Liver (tissue), 8 donors: ENCODE measurements at regions not wholly inside any gene's neighbourhood (a gene's known extent, or its start where the extent isn't known, plus 50 kb on each side); places are given as distances from the start of the nearest gene placed in this dataset.

Experiments used
- DNase-seq: peaks from one replicate; pipeline ENCODE4 v3.0.0-alpha.2; 2017; ENCODE audit warnings: low spot score
- H3K27ac ChIP-seq, 2 donors: one replicate each; pipeline ENCODE4 v1.7.0; 2013; ENCODE audit warnings: inconsistent platforms in 2 of 2, low read length in 2 of 2, control low read depth in 1 of 2, low read depth in 1 of 2, mild to moderate bottlenecking in 1 of 2
- H3K27me3 ChIP-seq, 4 donors: one replicate each; pipeline versions ENCODE4 v1.6.1 to v1.7.0; 2013; ENCODE audit warnings: low read length in 3 of 4, inconsistent platforms in 1 of 4, mild to moderate bottlenecking in 1 of 4, moderate library complexity in 1 of 4; ENCODE audit not compliant: control insufficient read depth in 4 of 4, insufficient read depth in 4 of 4
- H3K36me3 ChIP-seq, 4 donors: one replicate each; pipeline versions ENCODE4 v1.6.1 to v1.7.0; 2013; ENCODE audit warnings: low read length in 3 of 4, mild to moderate bottlenecking in 3 of 4, low read depth in 1 of 4, moderate library complexity in 1 of 4; ENCODE audit not compliant: control insufficient read depth in 4 of 4, insufficient read depth in 3 of 4
- H3K4me1 ChIP-seq, 4 donors: one replicate each; pipeline versions ENCODE4 v1.6.1 to v1.7.0; 2013; ENCODE audit warnings: low read length in 3 of 4, mild to moderate bottlenecking in 3 of 4, moderate library complexity in 1 of 4; ENCODE audit not compliant: control insufficient read depth in 4 of 4, insufficient read depth in 4 of 4
- H3K4me3 ChIP-seq, 3 donors: one replicate each; pipeline versions ENCODE4 v1.6.1 to v1.7.0; 2013; ENCODE audit warnings: low read length in 3 of 3, control low read depth in 1 of 3, low read depth in 1 of 3, mild to moderate bottlenecking in 1 of 3
- H3K9ac ChIP-seq, 2 donors: one replicate each; pipeline ENCODE4 v1.7.0; 2013; ENCODE audit warnings: low read length in 2 of 2, mild to moderate bottlenecking in 2 of 2, moderate library complexity in 2 of 2, control low read depth in 1 of 2, low read depth in 1 of 2
- H3K9me3 ChIP-seq, 4 donors: one replicate each; pipeline versions ENCODE4 v1.6.1 to v1.7.0; 2013; ENCODE audit warnings: low read length in 3 of 4; ENCODE audit not compliant: control insufficient read depth in 4 of 4
- ATF3 ChIP-seq: IDR thresholded peaks from 2 replicates; pipeline ENCODE4 v1.6.1; 2016; ENCODE audit warnings: antibody characterized with exemption
- CTCF ChIP-seq: fragments of 150-350 bp; IDR thresholded peaks from 2 replicates; pipeline ENCODE4 v1.5.1; 2017; ENCODE audit warnings: improper control_type of control experiment, low read depth, low read length; ENCODE audit not compliant: missing input control
- EGR1 ChIP-seq, 2 donors: IDR thresholded peaks; 2 replicates each; pipeline ENCODE4 v1.6.1; 2016 to 2018; ENCODE audit warnings: antibody characterized with exemption in 2 of 2, low read depth in 2 of 2
- FOXA1 ChIP-seq: IDR thresholded peaks from 2 replicates; pipeline ENCODE4 v1.6.1; 2016; ENCODE audit warnings: antibody characterized with exemption
- FOXA2 ChIP-seq: IDR thresholded peaks from 2 replicates; pipeline ENCODE4 v1.6.1; 2016; ENCODE audit warnings: antibody characterized with exemption
- HNF4A ChIP-seq, 2 donors: conservative IDR thresholded peaks; 2 replicates each; pipeline ENCODE4 v1.6.1; 2016; ENCODE audit warnings: antibody characterized with exemption in 2 of 2, mild to moderate bottlenecking in 2 of 2
- HNF4G ChIP-seq: IDR thresholded peaks from 2 replicates; pipeline ENCODE4 v1.6.1; 2016; ENCODE audit warnings: antibody characterized with exemption
- JUND ChIP-seq, 2 donors: IDR thresholded peaks; 2 replicates each; pipeline ENCODE4 v1.6.1; 2016; ENCODE audit warnings: antibody characterized with exemption in 2 of 2
- NR2F2 ChIP-seq: IDR thresholded peaks from 2 replicates; pipeline ENCODE4 v1.6.1; 2016; ENCODE audit warnings: antibody characterized with exemption
- RAD21 ChIP-seq, 2 donors: IDR thresholded peaks; 2 replicates each; pipeline ENCODE4 v1.6.1; 2016; ENCODE audit warnings: antibody characterized with exemption in 2 of 2, mild to moderate bottlenecking in 2 of 2
- REST ChIP-seq: IDR thresholded peaks from 2 replicates; pipeline ENCODE4 v1.6.1; 2016; ENCODE audit warnings: antibody characterized with exemption, mild to moderate bottlenecking
- RXRA ChIP-seq, 2 donors: IDR thresholded peaks; 2 replicates each; pipeline ENCODE4 v1.6.1; 2017 to 2018; ENCODE audit warnings: antibody characterized with exemption in 2 of 2, mild to moderate bottlenecking in 1 of 2
- SP1 ChIP-seq: IDR thresholded peaks from 2 replicates; pipeline ENCODE4 v1.6.1; 2018; ENCODE audit warnings: antibody characterized with exemption, mild to moderate bottlenecking
- TAF1 ChIP-seq: conservative IDR thresholded peaks from 2 replicates; pipeline ENCODE4 v1.6.1; 2016; ENCODE audit warnings: antibody characterized with exemption, mild to moderate bottlenecking
- YY1 ChIP-seq: IDR thresholded peaks from 2 replicates; pipeline ENCODE4 v1.6.1; 2016; ENCODE audit warnings: antibody characterized with exemption, mild to moderate bottlenecking
- WGBS: extraction: QIAGEN DNeasy Blood & Tissue Kit; methylation state at CpG from one replicate; pipeline ENCODE4 v1.1.7; 2013; 5-methylcytosine and 5-hydroxymethylcytosine counted together
- TF ChIP-seq, protein P1 (sequence below): IDR thresholded peaks from 2 replicates; pipeline ENCODE4 v1.6.1; 2016; ENCODE audit warnings: antibody characterized with exemption
- TF ChIP-seq, protein P2 (sequence below): IDR thresholded peaks from 2 replicates; pipeline ENCODE4 v1.6.1; 2016; ENCODE audit warnings: antibody characterized with exemption
- donor health status: healthy.
- donor health status: healthy.
- donor health status: healthy.
- donor health status: healthy.
- donor health status: healthy.

- Histone ChIP-seq H3K27ac (no peak overlapping the region), H3K9me3 (no peaks in the 10 kb centered on the region), H3K4me1 (no peaks in the 10 kb centered on the region), H3K27me3 (peaks cover 0 to 8% (median 0%) of the 10 kb centered on the region in 4 donors), H3K9ac (no peak overlapping the region), H3K36me3 (no peaks in the 10 kb centered on the region), H3K4me3 (no peak overlapping the region)
- DNase-seq, result no peak
- TF ChIP-seq CTCF (no peak), REST (no peak), TAF1 (no peak), EGR1 (IDR thresholded peaks at IDR 0.05; ENCODE audit: low read depth in 2 of 2) (no peak), HNF4A (conservative IDR thresholded peaks at IDR 0.05) (no peak), FOXA2 (no peak), YY1 (no peak), SP1 (no peak), FOXA1 (no peak), ATF3 (no peak), JUND (IDR thresholded peaks at IDR 0.05) (no peak), RXRA (IDR thresholded peaks at IDR 0.05) (no peak), HNF4G (no peak), NR2F2 (no peak)
- TF ChIP-seq, protein P1, sequence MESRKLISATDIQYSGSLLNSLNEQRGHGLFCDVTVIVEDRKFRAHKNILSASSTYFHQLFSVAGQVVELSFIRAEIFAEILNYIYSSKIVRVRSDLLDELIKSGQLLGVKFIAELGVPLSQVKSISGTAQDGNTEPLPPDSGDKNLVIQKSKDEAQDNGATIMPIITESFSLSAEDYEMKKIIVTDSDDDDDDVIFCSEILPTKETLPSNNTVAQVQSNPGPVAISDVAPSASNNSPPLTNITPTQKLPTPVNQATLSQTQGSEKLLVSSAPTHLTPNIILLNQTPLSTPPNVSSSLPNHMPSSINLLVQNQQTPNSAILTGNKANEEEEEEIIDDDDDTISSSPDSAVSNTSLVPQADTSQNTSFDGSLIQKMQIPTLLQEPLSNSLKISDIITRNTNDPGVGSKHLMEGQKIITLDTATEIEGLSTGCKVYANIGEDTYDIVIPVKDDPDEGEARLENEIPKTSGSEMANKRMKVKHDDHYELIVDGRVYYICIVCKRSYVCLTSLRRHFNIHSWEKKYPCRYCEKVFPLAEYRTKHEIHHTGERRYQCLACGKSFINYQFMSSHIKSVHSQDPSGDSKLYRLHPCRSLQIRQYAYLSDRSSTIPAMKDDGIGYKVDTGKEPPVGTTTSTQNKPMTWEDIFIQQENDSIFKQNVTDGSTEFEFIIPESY, result no peak
- TF ChIP-seq, protein P2, sequence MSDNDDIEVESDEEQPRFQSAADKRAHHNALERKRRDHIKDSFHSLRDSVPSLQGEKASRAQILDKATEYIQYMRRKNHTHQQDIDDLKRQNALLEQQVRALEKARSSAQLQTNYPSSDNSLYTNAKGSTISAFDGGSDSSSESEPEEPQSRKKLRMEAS, result no peak
- WGBS, result 81% methylated on average over 18 of the region's 18 CpGs
Measured at GRCh38 chr22:49720279-49720959, 107.3 kb downstream of the BRD1 start.

DNA sequence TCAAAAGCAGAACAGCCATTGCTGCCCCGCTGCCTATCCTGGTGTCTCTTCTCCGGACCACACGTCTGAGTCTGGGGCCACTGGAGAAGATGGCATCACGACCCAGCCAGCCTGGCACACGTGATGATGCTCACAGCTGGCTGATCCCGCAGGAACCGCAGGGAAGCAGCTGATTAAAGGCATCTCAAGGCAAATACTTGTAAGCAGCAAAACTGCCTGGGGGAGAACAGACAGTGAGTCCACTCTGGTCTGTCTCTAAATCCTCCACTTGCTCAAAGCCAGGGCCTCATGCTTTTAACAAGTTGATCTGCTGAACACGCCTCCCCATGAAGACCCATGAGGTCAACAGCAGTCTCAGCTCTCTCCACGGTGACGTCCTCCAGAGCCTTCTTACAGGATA, 108.6 kb downstream of the BRD1 start:
- WGBS, result 73% methylated on average over 10 of the region's 10 CpGs
- H3K36me3 ChIP-seq, result no peaks in the 10 kb centered on the region
- no peak overlapping the region for H3K4me3 ChIP-seq
- no peak for DNase-seq
- H3K27me3 ChIP-seq, result no peaks in the 10 kb centered on the region
- H3K9me3 ChIP-seq, result no peaks in the 10 kb centered on the region
- no peak overlapping the region for H3K9ac ChIP-seq
- H3K27ac ChIP-seq, result no peak overlapping the region
- H3K4me1 ChIP-seq, result no peaks in the 10 kb centered on the region
- TF ChIP-seq RAD21 (IDR thresholded peaks at IDR 0.05) (no peak), RXRA (IDR thresholded peaks at IDR 0.05) (no peak), JUND (IDR thresholded peaks at IDR 0.05) (no peak), ATF3 (no peak), HNF4A (conservative IDR thresholded peaks at IDR 0.05) (no peak), TAF1 (no peak), NR2F2 (no peak), CTCF (no peak)
- TF ChIP-seq, protein P2, result no peak
- TF ChIP-seq, protein P1, result no peak
